ENCODE measurements at regions not wholly inside any gene's neighbourhood (a gene's known extent, or its start where the extent isn't known, plus 50 kb on each side); places are given as distances from the start of the nearest gene placed in this dataset.

- TF ChIP-seq CTCF (IDR thresholded peaks at IDR 0.05; ENCODE audit: low read length): no peak
- TF ChIP-seq EZH2phosphoT487 (IDR thresholded peaks at IDR 0.05; ENCODE audit: low read length): no peak
- TF ChIP-seq EZH2 (optimal IDR thresholded peaks at IDR 0.05; ENCODE audit: low read depth, low read length): no peak
These were observed 128.4 kb upstream of the PPP2R2D start for GRCh38 chr10:131772441-131772840.

All from MM.1S (cell line).